ENCODE measurements at regions not wholly inside any gene's neighbourhood (a gene's known extent, or its start where the extent isn't known, plus 50 kb on each side); places are given as distances from the start of the nearest gene placed in this dataset.
A peak's percentile ranks its signal among the peaks of the same experiment; 100 is the strongest.

GRCh38 chr2:221999166-221999565 lies 299.6 kb downstream of the PAX3 start:
- Histone ChIP-seq H3K4me1 (ENCODE audit: insufficient read depth, low read length) (peaks cover 33% of the 10 kb centered on the region), H2AFZ (ENCODE audit: low read length) (no peak overlapping the region), H3K36me3 (ENCODE audit: low read depth, low read length) (no peaks in the 10 kb centered on the region), H3K9me2 (replicated peaks; ENCODE audit: low read length) (no peaks in the 10 kb centered on the region), H3K79me2 (ENCODE audit: low read length) (no peaks in the 10 kb centered on the region), H3K9me3 (ENCODE audit: low read length) (no peaks in the 10 kb centered on the region), H3K27ac (ENCODE audit: low read length) (no peak overlapping the region), H3K4me3 (ENCODE audit: low read length) (no peak overlapping the region), H3K9ac (ENCODE audit: low read length) (no peak overlapping the region), H3K27me3 (ENCODE audit: low read length) (no peaks in the 10 kb centered on the region), H3K4me2 (ENCODE audit: low read length) (peak overlapping the region; percentile 74), H3F3A (ENCODE audit: low read length, unreplicated experiment) (peaks cover 3% of the 10 kb centered on the region), H4K20me1 (ENCODE audit: low read length) (no peaks in the 10 kb centered on the region)
- intact Hi-C loops (cut with micrococcal nuclease), result no loop called here
- no TSS peak for BruUV-seq (replicated peaks)
- ChIA-PET POLR2A (ENCODE audit: unreplicated experiment) (no interaction called here), CTCF (interaction anchor here (1.2 kb wide), 1 partner anchor 25 kb away, joined by 5 read pairs; no protein-coding TSS in a partner anchor)
- TF ChIP-seq CTCF (conservative IDR thresholded peaks at IDR 0.05; ENCODE audit: low read depth, low read length), result no peak
- TF ChIP-seq EZH2 (IDR thresholded peaks at IDR 0.05; ENCODE audit: low read length, unreplicated experiment), result no peak
- TF ChIP-seq EZH2phosphoT487 (IDR thresholded peaks at IDR 0.05; ENCODE audit: borderline replicate concordance, low read length), result no peak
- no peak for ATAC-seq
- DNase-seq, result no peak

GRCh38 chr2:221997683-221998082 lies 301.1 kb downstream of the PAX3 start:
- no peak for ATAC-seq
- Histone ChIP-seq H3K4me2 (ENCODE audit: low read length) (peak overlapping the region; percentile 42), H3K4me1 (ENCODE audit: insufficient read depth, low read length) (peaks cover 33% of the 10 kb centered on the region), H3K27me3 (ENCODE audit: low read length) (no peaks in the 10 kb centered on the region), H3K9me2 (replicated peaks; ENCODE audit: low read length) (no peaks in the 10 kb centered on the region), H3K27ac (ENCODE audit: low read length) (no peak overlapping the region), H3K9ac (ENCODE audit: low read length) (no peak overlapping the region), H3F3A (ENCODE audit: low read length, unreplicated experiment) (peaks cover 3% of the 10 kb centered on the region), H3K79me2 (ENCODE audit: low read length) (no peaks in the 10 kb centered on the region), H3K4me3 (ENCODE audit: low read length) (no peak overlapping the region), H3K9me3 (ENCODE audit: low read length) (no peaks in the 10 kb centered on the region), H3K36me3 (ENCODE audit: low read depth, low read length) (no peaks in the 10 kb centered on the region), H4K20me1 (ENCODE audit: low read length) (no peaks in the 10 kb centered on the region), H2AFZ (ENCODE audit: low read length) (no peak overlapping the region)
- no peak for TF ChIP-seq EZH2 (IDR thresholded peaks at IDR 0.05; ENCODE audit: low read length, unreplicated experiment)
- POLR2A ChIA-PET (ENCODE audit: unreplicated experiment), result no interaction called here
- CTCF ChIA-PET, result interaction anchor here (0.9 kb wide), 1 partner anchor 425 kb away, joined by 3 read pairs; no protein-coding TSS in a partner anchor
- intact Hi-C loops (cut with micrococcal nuclease), result no loop called here
- DNase-seq, result no peak
- TSS peak; percentile 26 for BruUV-seq (replicated peaks)

- H2AFZ ChIP-seq (ENCODE audit: low read length), result no peak overlapping the region
- no peak overlapping the region for H3K27ac ChIP-seq (ENCODE audit: low read length)
- H3K79me2 ChIP-seq (ENCODE audit: low read length), result no peaks in the 10 kb centered on the region
- no peaks in the 10 kb centered on the region for H3K9me3 ChIP-seq (ENCODE audit: low read length)
- TF ChIP-seq CTCF (conservative IDR thresholded peaks at IDR 0.05; ENCODE audit: low read depth, low read length), result no peak
- no peak for TF ChIP-seq EZH2phosphoT487 (IDR thresholded peaks at IDR 0.05; ENCODE audit: borderline replicate concordance, low read length)
- TF ChIP-seq EZH2 (IDR thresholded peaks at IDR 0.05; ENCODE audit: low read length, unreplicated experiment), result no peak
- H3K4me1 ChIP-seq (ENCODE audit: insufficient read depth, low read length), result peaks cover 33% of the 10 kb centered on the region
- H3K4me3 ChIP-seq (ENCODE audit: low read length), result no peak overlapping the region
- no peaks in the 10 kb centered on the region for H3K36me3 ChIP-seq (ENCODE audit: low read depth, low read length)
- ATAC-seq (peak; percentile 66), DNase-seq (peak; percentile 90)
- no peak overlapping the region for H3K9ac ChIP-seq (ENCODE audit: low read length)
- BruUV-seq (replicated peaks), result no TSS peak
- ChIA-PET CTCF (interaction anchor here (0.9 kb wide), 1 partner anchor 424 kb away, joined by 3 read pairs; no protein-coding TSS in a partner anchor), POLR2A (ENCODE audit: unreplicated experiment) (no interaction called here)
- H3K9me2 ChIP-seq (replicated peaks; ENCODE audit: low read length), result no peaks in the 10 kb centered on the region
- intact Hi-C loops (cut with micrococcal nuclease), result no loop called here
- no peaks in the 10 kb centered on the region for H3K27me3 ChIP-seq (ENCODE audit: low read length)
- peaks cover 3% of the 10 kb centered on the region for H3F3A ChIP-seq (ENCODE audit: low read length, unreplicated experiment)
- no peaks in the 10 kb centered on the region for H4K20me1 ChIP-seq (ENCODE audit: low read length)
- H3K4me2 ChIP-seq (ENCODE audit: low read length), result peak overlapping the region; percentile 42
These were observed 301.7 kb downstream of the PAX3 start for GRCh38 chr2:221997100-221997499.
